Sigmoid colon (tissue), 6 donors: ENCODE measurements at regions not wholly inside any gene's neighbourhood (a gene's known extent, or its start where the extent isn't known, plus 50 kb on each side); places are given as distances from the start of the nearest gene placed in this dataset.
"Not testable (repeated sequence)": the region's sequence is repeated elsewhere in the genome, so short reads cannot be mapped to it uniquely, and the experiment has no call there.

ENCODE experiments used
- DNase-seq: peaks from one replicate; pipeline ENCODE4 v3.0.0-alpha.2; 2019
- H3K27ac ChIP-seq, 4 donors: fragments of 200-600 bp; sonication (generic); one replicate each; pipeline ENCODE4 v1.5.1; 2016 to 2019; ENCODE audit warnings: mild to moderate bottlenecking in 1 of 4
- H3K27me3 ChIP-seq, 3 donors: fragments of 200-600 bp; sonication (generic); one replicate each; pipeline ENCODE4 v1.5.1; 2019; ENCODE audit warnings: mild to moderate bottlenecking in 1 of 3
- H3K36me3 ChIP-seq, 4 donors: fragments of 200-600 bp; sonication (generic); one replicate each; pipeline ENCODE4 v1.5.1; 2016 to 2019
- H3K4me1 ChIP-seq, 4 donors: fragments of 200-600 bp; sonication (generic); one replicate each; pipeline ENCODE4 v1.5.1; 2017 to 2019
- H3K4me3 ChIP-seq, 4 donors: fragments of 200-600 bp; sonication (generic); one replicate each; pipeline ENCODE4 v1.5.1; 2017 to 2019; ENCODE audit warnings: mild to moderate bottlenecking in 2 of 4, moderate library complexity in 1 of 4
- H3K9me3 ChIP-seq, 4 donors: fragments of 200-600 bp in 3 of 4; sonication (generic) in 3 of 4; one replicate each; pipeline versions ENCODE4 v1.5.1 to v1.6.1; 2013 to 2019
- EP300 ChIP-seq, 4 donors: sonication (generic); formaldehyde crosslinking; IDR thresholded peaks; one replicate each; pipeline ENCODE4 v1.6.1; 2017; ENCODE audit warnings: antibody characterized with exemption in 4 of 4
- POLR2A ChIP-seq, 2 donors: fragments of 450-650 bp; IDR thresholded peaks; one replicate each; pipeline ENCODE4 v1.6.1; 2016; ENCODE audit warnings: antibody characterized with exemption in 2 of 2, mild to moderate bottlenecking in 2 of 2, moderate library complexity in 2 of 2
- POLR2AphosphoS5 ChIP-seq, 4 donors: sonication (generic); formaldehyde crosslinking; IDR thresholded peaks; one replicate each; pipeline ENCODE4 v1.6.1; 2017; ENCODE audit warnings: antibody characterized with exemption in 4 of 4
- WGBS, 2 donors: extraction: QIAGEN DNeasy Blood & Tissue Kit; methylation state at CpG; one replicate each; pipeline ENCODE4 v1.1.7; 2013; 5-methylcytosine and 5-hydroxymethylcytosine counted together
- intact Hi-C: fragments of 100-400 bp; cut with DNase I; formaldehyde crosslinking; loops from one replicate; pipeline ENCODE4 v1.15.1; 2023
- small RNA-seq, 3 donors: library from RNA; depleted of rRNA; stranded (forward); fragments of <200 nt; gene quantifications; one replicate each; pipeline ENCODE3, GENCODE V24; 2016
- TF ChIP-seq, protein P1 (sequence below), 4 experiments: fragments of 450-650 bp in 3 of 4; fragments of 200-600 bp in 1 of 4; IDR thresholded peaks; one replicate each; pipeline ENCODE4 v1.5.1; 2016 to 2019; ENCODE audit warnings: antibody characterized with exemption in 4 of 4, mild to moderate bottlenecking in 3 of 4, moderate library complexity in 2 of 4
- donor health status: healthy with polysubstance abuse.
- donor health status: healthy.

DNA sequence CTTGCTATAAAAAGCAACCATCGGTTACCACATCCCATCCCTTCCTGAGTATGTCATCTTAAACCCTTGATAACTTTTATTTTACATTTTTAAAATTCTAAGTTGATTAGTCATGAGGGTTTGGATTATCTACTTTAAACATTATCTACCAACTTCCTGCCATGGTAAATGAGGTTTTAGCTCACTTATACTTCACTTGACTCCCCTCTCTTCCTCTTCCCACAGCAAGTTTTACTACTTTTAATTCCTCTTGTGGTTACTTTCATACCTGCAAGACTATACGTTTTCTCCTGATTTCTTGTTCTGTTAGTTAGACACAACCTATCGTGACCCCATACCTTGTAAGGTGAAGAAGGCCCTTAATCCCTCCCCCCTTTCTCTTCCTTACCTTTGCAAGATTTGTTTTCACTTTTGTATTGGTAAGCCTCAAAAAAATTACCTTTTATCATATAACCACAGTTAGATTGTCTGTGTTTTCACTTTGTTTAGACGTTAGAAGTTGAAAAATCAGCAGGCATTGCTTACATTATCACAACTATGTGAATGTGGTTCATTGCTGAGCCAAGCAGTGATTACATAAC is 60.1 kb upstream of the OGFRL1 start:
- Histone ChIP-seq H3K27me3 (no peaks in the 10 kb centered on the region), H3K27ac (no peak overlapping the region), H3K4me3 (no peak overlapping the region), H3K36me3 (no peaks in the 10 kb centered on the region), H3K9me3 (no peaks in the 10 kb centered on the region), H3K4me1 (no peaks in the 10 kb centered on the region)
- no peak for DNase-seq
- WGBS, 2 donors: 28 to 44% methylated on average over 4 of the region's 4 CpGs
- intact Hi-C loops: no loop called here
- TF ChIP-seq POLR2AphosphoS5 (IDR thresholded peaks at IDR 0.05): no peak
- TF ChIP-seq, protein P1, sequence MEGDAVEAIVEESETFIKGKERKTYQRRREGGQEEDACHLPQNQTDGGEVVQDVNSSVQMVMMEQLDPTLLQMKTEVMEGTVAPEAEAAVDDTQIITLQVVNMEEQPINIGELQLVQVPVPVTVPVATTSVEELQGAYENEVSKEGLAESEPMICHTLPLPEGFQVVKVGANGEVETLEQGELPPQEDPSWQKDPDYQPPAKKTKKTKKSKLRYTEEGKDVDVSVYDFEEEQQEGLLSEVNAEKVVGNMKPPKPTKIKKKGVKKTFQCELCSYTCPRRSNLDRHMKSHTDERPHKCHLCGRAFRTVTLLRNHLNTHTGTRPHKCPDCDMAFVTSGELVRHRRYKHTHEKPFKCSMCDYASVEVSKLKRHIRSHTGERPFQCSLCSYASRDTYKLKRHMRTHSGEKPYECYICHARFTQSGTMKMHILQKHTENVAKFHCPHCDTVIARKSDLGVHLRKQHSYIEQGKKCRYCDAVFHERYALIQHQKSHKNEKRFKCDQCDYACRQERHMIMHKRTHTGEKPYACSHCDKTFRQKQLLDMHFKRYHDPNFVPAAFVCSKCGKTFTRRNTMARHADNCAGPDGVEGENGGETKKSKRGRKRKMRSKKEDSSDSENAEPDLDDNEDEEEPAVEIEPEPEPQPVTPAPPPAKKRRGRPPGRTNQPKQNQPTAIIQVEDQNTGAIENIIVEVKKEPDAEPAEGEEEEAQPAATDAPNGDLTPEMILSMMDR (IDR thresholded peaks at IDR 0.05): no peak
- TF ChIP-seq POLR2A (IDR thresholded peaks at IDR 0.05): no peak
- TF ChIP-seq EP300 (IDR thresholded peaks at IDR 0.05): no peak

DNA sequence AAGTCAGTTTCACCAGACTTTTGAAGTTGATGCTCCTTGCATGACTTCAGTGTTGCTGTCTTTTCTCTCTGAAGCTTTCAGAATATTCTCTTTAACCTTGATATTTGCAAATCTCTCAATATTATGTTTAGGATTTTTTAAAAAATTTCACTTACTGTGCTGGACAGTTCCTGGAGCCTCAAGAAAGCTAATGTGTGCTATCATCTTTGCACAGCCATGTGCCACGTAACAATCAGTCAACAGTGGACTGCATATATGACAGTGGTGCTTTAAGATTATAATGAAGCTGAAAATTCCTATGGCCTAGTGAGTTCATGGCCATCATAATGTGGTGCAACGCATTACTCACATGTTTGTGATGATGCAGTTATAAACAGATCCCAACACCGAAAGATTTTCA is 59.1 kb upstream of the OGFRL1 start:
- Histone ChIP-seq H3K4me3 (no peak overlapping the region), H3K27me3 (no peaks in the 10 kb centered on the region), H3K9me3 (no peaks in the 10 kb centered on the region), H3K27ac (no peak overlapping the region), H3K4me1 (no peaks in the 10 kb centered on the region), H3K36me3 (no peaks in the 10 kb centered on the region)
- TF ChIP-seq EP300 (IDR thresholded peaks at IDR 0.05): no peak
- 89 to 95% methylated on average over 3 of the region's 3 CpGs for WGBS, 2 donors
- intact Hi-C loops: no loop called here
- no peak for DNase-seq

DNA sequence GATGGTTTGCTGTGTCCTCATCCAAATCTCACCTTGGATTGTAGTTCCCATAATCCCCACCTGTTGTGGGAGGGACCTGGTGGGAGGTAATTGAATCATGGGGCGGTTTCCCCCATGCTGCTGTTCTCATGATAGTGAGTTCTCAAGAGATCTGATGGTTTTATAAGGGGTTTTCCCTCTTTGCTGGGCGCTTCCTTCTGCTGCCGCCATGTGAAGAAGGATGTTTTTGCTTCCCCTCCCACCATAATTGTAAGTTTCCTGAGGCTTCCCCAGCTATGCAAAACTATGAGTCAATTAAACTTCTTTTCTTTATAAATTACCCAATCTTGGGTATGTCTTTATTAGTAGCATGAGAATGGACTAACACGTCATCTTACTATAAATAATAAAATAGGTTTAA is 55.7 kb upstream of the OGFRL1 start:
- intact Hi-C loops, H3K27ac ChIP-seq, H3K9me3 ChIP-seq, H3K36me3 ChIP-seq, H3K4me1 ChIP-seq, H3K27me3 ChIP-seq, DNase-seq, H3K4me3 ChIP-seq: not testable (repeated sequence)
- 71 to 74% methylated on average over 4 of the region's 4 CpGs for WGBS, 2 donors

DNA sequence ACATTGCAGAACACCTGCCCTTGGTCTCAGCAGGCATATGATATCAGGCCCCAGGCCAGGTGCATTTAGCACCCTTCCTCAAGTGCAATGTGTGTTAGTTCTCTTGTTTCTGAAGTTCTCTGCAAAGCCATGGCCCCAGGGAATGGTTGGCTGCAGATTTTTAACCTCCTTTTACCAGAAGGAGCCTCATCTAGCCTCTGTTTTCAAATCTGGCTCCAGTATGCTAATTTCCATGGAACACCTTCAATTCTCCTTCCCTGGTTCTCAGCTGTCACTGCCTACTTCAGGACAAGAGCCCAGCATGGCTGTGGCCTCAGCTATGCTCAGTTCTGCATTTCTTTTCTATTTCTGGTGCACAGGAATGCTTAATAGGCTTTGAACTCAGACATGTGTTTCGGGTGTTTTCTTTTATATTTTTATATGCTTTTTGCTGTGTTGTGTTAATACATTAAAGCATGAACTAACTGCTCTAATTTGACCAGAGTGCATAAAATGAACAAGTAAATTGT is 51.6 kb upstream of the OGFRL1 start:
- Histone ChIP-seq H3K4me1 (no peaks in the 10 kb centered on the region), H3K27me3 (no peaks in the 10 kb centered on the region), H3K9me3 (no peaks in the 10 kb centered on the region), H3K36me3 (no peaks in the 10 kb centered on the region), H3K4me3 (no peak overlapping the region), H3K27ac (no peak overlapping the region)
- TF ChIP-seq EP300 (IDR thresholded peaks at IDR 0.05): no peak
- no peak for TF ChIP-seq POLR2AphosphoS5 (IDR thresholded peaks at IDR 0.05)
- TF ChIP-seq, protein P1 (IDR thresholded peaks at IDR 0.05): no peak
- no peak for TF ChIP-seq POLR2A (IDR thresholded peaks at IDR 0.05)
- intact Hi-C loops: no loop called here
- 77 to 80% methylated on average over 1 of the region's 1 CpG for WGBS, 2 donors
- DNase-seq: no peak

DNA sequence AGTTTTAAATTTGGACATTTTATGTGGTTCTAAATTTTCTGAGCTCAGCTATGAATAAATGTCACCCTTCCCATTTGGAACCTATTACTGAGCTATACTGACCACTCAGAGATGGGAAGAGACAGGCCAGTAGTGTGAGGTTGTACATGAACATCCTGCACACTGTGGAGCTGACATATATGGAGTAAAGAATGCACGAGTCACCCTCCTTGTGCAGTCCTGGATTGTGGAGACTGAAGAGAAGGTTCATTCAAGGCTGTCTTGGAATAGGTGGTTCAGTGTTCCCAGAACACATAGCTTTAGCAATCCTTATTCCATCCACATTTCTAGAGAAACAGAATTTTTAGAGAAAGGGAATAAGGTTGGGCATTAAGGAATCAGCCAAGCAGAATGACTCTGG is 50.3 kb upstream of the OGFRL1 start:
- Histone ChIP-seq H3K36me3 (no peaks in the 10 kb centered on the region), H3K9me3 (no peaks in the 10 kb centered on the region), H3K27me3 (no peaks in the 10 kb centered on the region), H3K4me1 (no peaks in the 10 kb centered on the region), H3K27ac (no peak overlapping the region), H3K4me3 (no peak overlapping the region)
- 52 to 75% methylated on average over 1 of the region's 1 CpG for WGBS, 2 donors
- intact Hi-C loops: no loop called here
- DNase-seq: no peak
- TF ChIP-seq POLR2A (IDR thresholded peaks at IDR 0.05) (no peak), EP300 (IDR thresholded peaks at IDR 0.05) (no peak), POLR2AphosphoS5 (IDR thresholded peaks at IDR 0.05) (no peak)
- TF ChIP-seq, protein P1 (IDR thresholded peaks at IDR 0.05): no peak

Small RNA genes lying in the stretch of these regions (small RNA-seq; reads per million reads assigned to genes)
- gene RF00012 (0 reads per million in 3 donors), gene RNU6-411P (0 reads per million in 3 donors)
